ENCODE measurements at regions not wholly inside any gene's neighbourhood (a gene's known extent, or its start where the extent isn't known, plus 50 kb on each side); places are given as distances from the start of the nearest gene placed in this dataset.

- Histone ChIP-seq H2AFZ (ENCODE audit: low read length) (no peak overlapping the region), H3K27ac (ENCODE audit: low read depth, low read length, poor library complexity, severe bottlenecking) (no peak overlapping the region), H3K4me3 (ENCODE audit: low read depth, low read length, poor library complexity, severe bottlenecking) (no peak overlapping the region), H4K20me1 (ENCODE audit: insufficient read depth, low read length) (no peaks in the 10 kb centered on the region), H3K4me1 (ENCODE audit: insufficient read depth, low read length, severe bottlenecking) (no peaks in the 10 kb centered on the region), H3K4me2 (ENCODE audit: low read length) (no peak overlapping the region), H3K9me2 (ENCODE audit: low read depth, low read length) (no peaks in the 10 kb centered on the region), H3K9me3 (ENCODE audit: low read length) (no peaks in the 10 kb centered on the region), H3K27me3 (ENCODE audit: insufficient read depth, low read length) (no peaks in the 10 kb centered on the region), H3F3A (ENCODE audit: insufficient read depth, low read length) (no peaks in the 10 kb centered on the region), H3K9ac (ENCODE audit: low read length) (no peak overlapping the region), H3K36me3 (ENCODE audit: insufficient read depth, low read length) (no peaks in the 10 kb centered on the region), H3K79me2 (ENCODE audit: insufficient read depth, low read length) (no peaks in the 10 kb centered on the region)
- TF ChIP-seq EZH2 (IDR thresholded peaks at IDR 0.05; ENCODE audit: borderline replicate concordance, low read length), result no peak
Measured at GRCh38 chr1:213929398-213929797, 58.4 kb upstream of the PROX1 start.

- no peak overlapping the region for H3K4me3 ChIP-seq (ENCODE audit: low read depth, low read length, poor library complexity, severe bottlenecking)
- no peak overlapping the region for H3K9ac ChIP-seq (ENCODE audit: low read length)
- H3K9me2 ChIP-seq (ENCODE audit: low read depth, low read length), result no peaks in the 10 kb centered on the region
- H3K4me1 ChIP-seq (ENCODE audit: insufficient read depth, low read length, severe bottlenecking), result no peaks in the 10 kb centered on the region
- no peaks in the 10 kb centered on the region for H4K20me1 ChIP-seq (ENCODE audit: insufficient read depth, low read length)
- no peaks in the 10 kb centered on the region for H3K9me3 ChIP-seq (ENCODE audit: low read length)
- no peaks in the 10 kb centered on the region for H3K79me2 ChIP-seq (ENCODE audit: insufficient read depth, low read length)
- no peak for TF ChIP-seq EZH2 (IDR thresholded peaks at IDR 0.05; ENCODE audit: borderline replicate concordance, low read length)
- TF ChIP-seq CTCF (IDR thresholded peaks at IDR 0.05; ENCODE audit: low read length), result no peak
- no peaks in the 10 kb centered on the region for H3F3A ChIP-seq (ENCODE audit: insufficient read depth, low read length)
- no peak overlapping the region for H2AFZ ChIP-seq (ENCODE audit: low read length)
- H3K27me3 ChIP-seq (ENCODE audit: insufficient read depth, low read length), result no peaks in the 10 kb centered on the region
- H3K4me2 ChIP-seq (ENCODE audit: low read length), result no peak overlapping the region
- no peak overlapping the region for H3K27ac ChIP-seq (ENCODE audit: low read depth, low read length, poor library complexity, severe bottlenecking)
- H3K36me3 ChIP-seq (ENCODE audit: insufficient read depth, low read length), result no peaks in the 10 kb centered on the region
Measured at GRCh38 chr1:213931836-213932235, 55.9 kb upstream of the PROX1 start.

- Histone ChIP-seq H3K9me2 (ENCODE audit: low read depth, low read length) (no peaks in the 10 kb centered on the region), H3K9me3 (ENCODE audit: low read length) (no peaks in the 10 kb centered on the region), H3F3A (ENCODE audit: insufficient read depth, low read length) (no peaks in the 10 kb centered on the region), H3K27me3 (ENCODE audit: insufficient read depth, low read length) (no peaks in the 10 kb centered on the region), H3K27ac (ENCODE audit: low read depth, low read length, poor library complexity, severe bottlenecking) (no peak overlapping the region), H3K9ac (ENCODE audit: low read length) (no peak overlapping the region), H3K79me2 (ENCODE audit: insufficient read depth, low read length) (no peaks in the 10 kb centered on the region), H3K4me2 (ENCODE audit: low read length) (no peak overlapping the region), H3K36me3 (ENCODE audit: insufficient read depth, low read length) (no peaks in the 10 kb centered on the region), H2AFZ (ENCODE audit: low read length) (no peak overlapping the region), H3K4me1 (ENCODE audit: insufficient read depth, low read length, severe bottlenecking) (no peaks in the 10 kb centered on the region), H4K20me1 (ENCODE audit: insufficient read depth, low read length) (no peaks in the 10 kb centered on the region), H3K4me3 (ENCODE audit: low read depth, low read length, poor library complexity, severe bottlenecking) (no peak overlapping the region)
- no peak for TF ChIP-seq EZH2 (IDR thresholded peaks at IDR 0.05; ENCODE audit: borderline replicate concordance, low read length)
- TF ChIP-seq CTCF (IDR thresholded peaks at IDR 0.05; ENCODE audit: low read length), result no peak
Measured at GRCh38 chr1:213933336-213933735, 54.4 kb upstream of the PROX1 start.

GRCh38 chr1:213934649-213935048, 53.1 kb upstream of the PROX1 start:
- no peak for TF ChIP-seq EZH2 (IDR thresholded peaks at IDR 0.05; ENCODE audit: borderline replicate concordance, low read length)
- TF ChIP-seq CTCF (IDR thresholded peaks at IDR 0.05; ENCODE audit: low read length), result no peak
- no peak overlapping the region for H3K9ac ChIP-seq (ENCODE audit: low read length)
- no peak overlapping the region for H3K4me3 ChIP-seq (ENCODE audit: low read depth, low read length, poor library complexity, severe bottlenecking)
- no peaks in the 10 kb centered on the region for H3K27me3 ChIP-seq (ENCODE audit: insufficient read depth, low read length)
- no peaks in the 10 kb centered on the region for H3F3A ChIP-seq (ENCODE audit: insufficient read depth, low read length)
- no peak overlapping the region for H3K27ac ChIP-seq (ENCODE audit: low read depth, low read length, poor library complexity, severe bottlenecking)
- no peaks in the 10 kb centered on the region for H3K4me1 ChIP-seq (ENCODE audit: insufficient read depth, low read length, severe bottlenecking)
- no peaks in the 10 kb centered on the region for H3K36me3 ChIP-seq (ENCODE audit: insufficient read depth, low read length)
- H3K79me2 ChIP-seq (ENCODE audit: insufficient read depth, low read length), result no peaks in the 10 kb centered on the region
- H3K9me3 ChIP-seq (ENCODE audit: low read length), result no peaks in the 10 kb centered on the region
- H3K4me2 ChIP-seq (ENCODE audit: low read length), result no peak overlapping the region
- H3K9me2 ChIP-seq (ENCODE audit: low read depth, low read length), result no peaks in the 10 kb centered on the region
- no peak overlapping the region for H2AFZ ChIP-seq (ENCODE audit: low read length)
- H4K20me1 ChIP-seq (ENCODE audit: insufficient read depth, low read length), result no peaks in the 10 kb centered on the region

Data from OCI-LY1 (cell line).